ENCODE measurements at regions not wholly inside any gene's neighbourhood (a gene's known extent, or its start where the extent isn't known, plus 50 kb on each side); places are given as distances from the start of the nearest gene placed in this dataset.

- TF ChIP-seq CTCF (conservative IDR thresholded peaks at IDR 0.05; ENCODE audit: low read depth, low read length) (no peak), EZH2 (IDR thresholded peaks at IDR 0.05; ENCODE audit: low read length, unreplicated experiment) (no peak), EZH2phosphoT487 (IDR thresholded peaks at IDR 0.05; ENCODE audit: borderline replicate concordance, low read length) (no peak)
These were observed 1234.7 kb downstream of the TBC1D22A start for GRCh38 chr22:47997052-47997590.

Data from PC-3 (cell line).